Suprapubic skin (tissue), 3 donors: ENCODE measurements at regions not wholly inside any gene's neighbourhood (a gene's known extent, or its start where the extent isn't known, plus 50 kb on each side); places are given as distances from the start of the nearest gene placed in this dataset.

ENCODE experiments used
- POLR2A ChIP-seq, 2 donors: fragments of 450-650 bp; IDR thresholded peaks; one replicate each; pipeline ENCODE4 v1.6.1; 2017; ENCODE audit warnings: antibody characterized with exemption in 2 of 2, mild to moderate bottlenecking in 2 of 2, moderate library complexity in 2 of 2
- TF ChIP-seq, protein P1 (sequence below), 2 donors: fragments of 200-600 bp in 1 of 2; fragments of 450-650 bp in 1 of 2; sonication (generic) in 1 of 2; IDR thresholded peaks; one replicate each; pipeline ENCODE4 v1.5.1; 2016 to 2019; ENCODE audit warnings: antibody characterized with exemption in 2 of 2, mild to moderate bottlenecking in 1 of 2, moderate library complexity in 1 of 2

DNA sequence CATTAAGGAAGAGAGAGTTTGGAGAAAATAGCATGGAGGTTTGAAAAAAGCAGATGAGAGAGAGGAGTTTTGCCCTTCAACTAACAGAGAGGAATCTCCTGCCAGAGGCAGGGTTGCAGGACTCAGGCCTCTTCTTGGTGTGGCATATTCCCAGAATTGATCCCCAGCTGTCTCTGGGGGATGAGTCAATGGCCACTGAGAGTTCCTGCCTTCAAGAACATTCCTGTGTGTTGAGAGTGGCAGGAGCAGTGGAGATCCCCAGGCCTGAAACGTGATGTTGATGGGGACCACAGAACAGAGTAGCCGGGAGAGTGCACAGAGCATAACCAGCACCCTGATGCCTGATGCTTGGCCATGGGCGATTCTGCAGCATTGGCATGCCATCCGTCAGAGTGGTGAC lies 348.4 kb upstream of the THBS1 start:
- TF ChIP-seq, protein P1, sequence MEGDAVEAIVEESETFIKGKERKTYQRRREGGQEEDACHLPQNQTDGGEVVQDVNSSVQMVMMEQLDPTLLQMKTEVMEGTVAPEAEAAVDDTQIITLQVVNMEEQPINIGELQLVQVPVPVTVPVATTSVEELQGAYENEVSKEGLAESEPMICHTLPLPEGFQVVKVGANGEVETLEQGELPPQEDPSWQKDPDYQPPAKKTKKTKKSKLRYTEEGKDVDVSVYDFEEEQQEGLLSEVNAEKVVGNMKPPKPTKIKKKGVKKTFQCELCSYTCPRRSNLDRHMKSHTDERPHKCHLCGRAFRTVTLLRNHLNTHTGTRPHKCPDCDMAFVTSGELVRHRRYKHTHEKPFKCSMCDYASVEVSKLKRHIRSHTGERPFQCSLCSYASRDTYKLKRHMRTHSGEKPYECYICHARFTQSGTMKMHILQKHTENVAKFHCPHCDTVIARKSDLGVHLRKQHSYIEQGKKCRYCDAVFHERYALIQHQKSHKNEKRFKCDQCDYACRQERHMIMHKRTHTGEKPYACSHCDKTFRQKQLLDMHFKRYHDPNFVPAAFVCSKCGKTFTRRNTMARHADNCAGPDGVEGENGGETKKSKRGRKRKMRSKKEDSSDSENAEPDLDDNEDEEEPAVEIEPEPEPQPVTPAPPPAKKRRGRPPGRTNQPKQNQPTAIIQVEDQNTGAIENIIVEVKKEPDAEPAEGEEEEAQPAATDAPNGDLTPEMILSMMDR (IDR thresholded peaks at IDR 0.05) = no peak
- TF ChIP-seq POLR2A (IDR thresholded peaks at IDR 0.05) = no peak
